Stimulated activated CD8-positive, alpha-beta memory T cell treated with anti-CD3 and anti-CD28 coated beads, Interleukin-7, amount 100 ng/mL, for 48 hours (primary cell): ENCODE measurements at regions not wholly inside any gene's neighbourhood (a gene's known extent, or its start where the extent isn't known, plus 50 kb on each side); places are given as distances from the start of the nearest gene placed in this dataset.
"Not testable (repeated sequence)": the region's sequence is repeated elsewhere in the genome, so short reads cannot be mapped to it uniquely, and the experiment has no call there.

Source experiments
- DNase-seq, 2 donors: peaks; one replicate each; pipeline ENCODE4 v3.0.0-alpha.2; 2020; ENCODE audit warnings: low read depth in 1 of 2; ENCODE audit errors: extremely low read depth in 1 of 2

- DNase-seq: no peak
These were observed 78.2 kb upstream of the SLC1A4 start for GRCh38 chr2:64910972-64911433.

GRCh38 chr2:64913357-64913869 lies 75.8 kb upstream of the SLC1A4 start:
- DNase-seq: no peak

GRCh38 chr2:64914247-64914646 lies 75.0 kb upstream of the SLC1A4 start:
- DNase-seq: no peak

DNA sequence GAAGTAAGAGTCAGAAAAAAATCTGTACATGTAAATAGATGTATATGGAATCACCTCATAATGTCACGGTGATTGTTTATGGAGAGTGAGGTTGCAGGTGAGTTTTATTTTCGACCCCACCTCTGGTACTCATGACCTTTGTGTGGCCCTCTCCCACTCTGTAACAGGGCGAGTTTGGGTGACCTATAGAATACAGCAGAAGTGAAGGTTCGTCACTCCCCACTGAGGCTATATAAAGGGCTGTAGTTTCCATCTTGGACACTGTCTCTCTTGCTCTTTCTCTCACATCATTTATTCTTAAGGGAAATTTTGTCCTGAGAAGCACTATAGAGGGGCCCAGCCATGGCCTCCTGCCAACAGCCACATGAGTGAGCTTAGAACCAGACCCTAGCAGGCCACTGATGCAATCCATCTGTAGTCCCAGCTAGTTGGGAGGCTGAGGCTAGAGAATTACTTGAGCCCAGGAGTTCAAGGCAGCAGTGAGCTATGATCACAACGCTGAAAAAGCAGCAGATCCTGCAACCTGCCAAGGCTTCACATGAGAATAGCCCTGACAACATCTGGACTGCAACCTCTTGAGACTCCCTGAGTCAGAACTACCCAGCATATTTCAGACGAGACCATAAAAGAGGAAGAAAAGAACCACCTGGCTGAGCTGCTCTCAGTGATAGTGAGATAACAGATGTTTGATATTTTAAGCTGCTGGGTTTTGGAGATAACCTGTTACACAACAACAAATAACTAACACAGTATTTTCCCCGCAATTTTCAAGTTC lies 74.3 kb upstream of the SLC1A4 start:
- DNase-seq: no peak

GRCh38 chr2:64915510-64915900 lies 73.7 kb upstream of the SLC1A4 start:
- DNase-seq: no peak

DNA sequence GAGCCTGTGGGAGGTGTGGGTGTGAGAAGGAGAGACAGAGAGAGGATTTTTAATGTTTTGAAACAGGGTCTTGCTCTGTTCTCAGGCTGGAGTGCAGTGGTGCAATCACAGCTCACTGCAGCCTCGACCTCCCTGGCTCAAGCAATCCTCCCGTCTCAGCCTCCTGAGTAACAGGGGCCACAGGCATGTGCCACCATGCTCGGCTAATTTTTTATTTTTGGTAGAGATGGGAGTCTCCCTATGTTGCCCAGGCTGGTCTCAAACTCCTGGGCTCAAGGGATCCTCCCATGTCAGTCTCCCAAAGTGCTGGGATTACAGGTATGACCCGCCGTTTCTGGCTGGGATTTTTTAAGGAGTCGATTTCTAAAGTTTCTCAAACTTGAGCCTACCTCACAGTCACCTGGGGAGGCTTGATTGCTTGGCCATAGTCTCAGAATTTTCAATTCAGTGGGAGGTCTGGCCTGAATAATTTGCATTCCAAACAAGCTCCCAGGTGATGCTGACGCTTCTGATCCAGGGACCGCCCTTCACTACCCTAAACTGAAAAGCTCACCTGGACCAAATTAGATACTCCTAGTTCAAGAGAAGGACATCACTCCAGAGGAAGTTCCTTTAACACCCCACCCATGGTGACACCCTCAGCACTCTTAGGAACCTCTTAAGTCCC lies 70.8 kb upstream of the SLC1A4 start:
- DNase-seq: no peak

GRCh38 chr2:64919261-64919660 lies 69.9 kb upstream of the SLC1A4 start:
- DNase-seq: no peak

- no peak for DNase-seq
These were observed 66.5 kb upstream of the SLC1A4 start for GRCh38 chr2:64922482-64923384.

DNA sequence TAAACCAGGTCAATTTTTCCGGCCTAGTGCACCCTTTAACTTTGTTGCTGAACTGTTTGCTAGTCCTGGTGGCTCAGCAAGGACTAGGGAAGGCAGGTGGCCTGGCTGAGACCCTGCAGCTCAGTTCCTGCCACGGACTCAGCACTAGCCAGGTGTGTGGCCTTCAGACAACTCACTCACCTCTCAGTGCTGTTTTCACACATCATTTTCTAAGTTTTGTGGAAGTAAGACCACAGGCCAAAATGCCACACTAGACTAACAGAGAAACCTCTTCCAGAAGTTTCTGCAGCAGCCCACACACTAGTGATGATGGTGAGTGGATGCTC lies 65.9 kb upstream of the SLC1A4 start:
- DNase-seq: no peak

DNA sequence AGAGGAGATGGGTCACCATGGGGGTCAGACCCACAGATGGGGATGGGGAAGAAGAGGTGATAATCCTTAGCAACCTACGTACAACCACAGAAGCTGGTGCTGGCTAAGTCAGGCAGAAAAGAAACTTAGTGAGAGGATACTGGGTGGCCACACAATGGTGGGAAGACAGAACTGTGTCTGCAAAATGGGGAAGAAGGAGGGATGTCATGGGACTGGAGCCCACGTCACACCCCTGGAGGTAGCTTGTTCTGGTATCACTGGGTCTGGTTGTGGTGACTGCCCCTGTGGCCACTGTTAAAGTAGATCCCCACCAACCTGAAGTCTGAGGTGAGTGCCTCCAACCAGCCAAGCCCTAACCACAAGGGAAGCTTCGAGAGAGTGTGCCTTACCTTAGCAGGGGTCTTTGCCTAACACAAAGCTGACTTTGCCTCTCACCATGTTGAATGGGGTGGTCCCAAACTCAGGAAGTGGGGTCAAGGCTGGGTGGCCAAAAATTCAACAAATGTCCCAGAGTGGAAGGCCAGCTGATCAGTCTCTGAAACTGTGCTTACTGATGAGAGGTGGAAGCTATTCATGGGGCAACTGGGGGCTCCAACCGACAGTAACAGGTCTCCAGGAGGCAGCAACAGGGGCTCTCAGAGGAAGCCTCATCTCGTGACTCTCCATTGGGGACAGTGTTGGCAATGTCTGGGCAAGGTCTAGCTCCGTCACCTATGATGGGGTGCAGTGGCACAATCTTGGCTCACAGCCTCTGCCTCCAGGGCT lies 64.8 kb upstream of the SLC1A4 start:
- DNase-seq: no peak

GRCh38 chr2:64925930-64926722 lies 63.1 kb upstream of the SLC1A4 start:
- DNase-seq: not testable (repeated sequence)

GRCh38 chr2:64928813-64929212 lies 60.4 kb upstream of the SLC1A4 start:
- no peak for DNase-seq

GRCh38 chr2:64929333-64929732 lies 59.9 kb upstream of the SLC1A4 start:
- no peak for DNase-seq

- DNase-seq: no peak
These were observed 58.9 kb upstream of the SLC1A4 start for GRCh38 chr2:64930258-64930671.

GRCh38 chr2:64931246-64932115 lies 57.7 kb upstream of the SLC1A4 start:
- DNase-seq: no peak

DNA sequence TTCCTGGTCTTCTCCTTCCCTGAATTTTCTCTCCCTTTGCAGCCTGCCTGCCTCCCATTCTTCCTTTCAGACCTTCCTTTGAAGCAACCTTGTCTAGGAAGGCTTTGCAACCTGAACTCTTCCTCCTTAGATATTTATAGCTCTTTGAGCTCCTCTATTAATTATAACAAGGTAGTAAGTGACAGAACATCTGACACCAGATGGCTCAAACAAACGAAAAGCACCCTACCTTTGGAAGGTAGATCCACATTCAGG lies 57.2 kb upstream of the SLC1A4 start:
- DNase-seq: no peak

DNA sequence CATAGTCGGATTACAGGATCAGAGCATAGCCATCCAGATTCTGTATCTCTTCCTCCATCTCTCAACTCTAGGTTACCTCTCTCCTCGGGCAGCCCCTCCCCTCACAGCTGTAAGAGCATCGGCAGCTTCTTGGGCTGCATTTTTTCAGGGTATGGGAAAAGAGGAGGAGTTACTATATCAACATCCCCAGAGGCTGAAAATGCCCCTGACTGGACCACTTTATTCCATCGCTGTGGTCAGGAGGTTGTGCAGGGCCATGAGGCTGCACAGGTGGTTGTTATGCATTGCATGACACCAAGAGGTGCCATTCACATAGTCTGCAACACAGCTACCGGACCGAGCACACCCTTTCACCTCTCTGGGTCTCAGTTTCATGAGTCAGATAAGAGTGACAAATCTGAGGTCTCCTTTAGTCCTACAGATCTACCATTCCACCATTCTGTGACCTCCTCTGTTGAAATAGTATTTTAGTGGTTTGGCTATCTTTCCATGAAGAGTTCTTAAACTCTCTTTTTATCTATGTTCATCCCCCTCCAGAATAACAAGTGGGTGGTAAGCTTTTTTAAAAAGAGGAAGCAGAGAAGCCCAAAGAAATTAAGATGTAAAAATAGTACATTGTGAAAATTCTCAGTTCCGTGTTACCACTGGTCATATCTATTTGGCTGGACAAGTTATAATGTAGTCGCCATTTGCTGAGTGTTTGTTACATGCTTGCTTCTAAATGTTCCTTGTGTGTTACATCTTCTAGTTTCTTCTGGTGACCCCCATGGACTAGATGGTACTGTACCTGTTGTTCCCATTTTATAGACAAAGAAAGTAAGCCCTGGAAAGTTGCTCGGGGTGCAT lies 56.6 kb upstream of the SLC1A4 start:
- no peak for DNase-seq

GRCh38 chr2:64934530-64934929 lies 54.7 kb upstream of the SLC1A4 start:
- DNase-seq: no peak
